Endothelial cell of hepatic sinusoid (primary cell): ENCODE measurements at regions not wholly inside any gene's neighbourhood (a gene's known extent, or its start where the extent isn't known, plus 50 kb on each side); places are given as distances from the start of the nearest gene placed in this dataset.

Experiments used
- in situ Hi-C: cut with HindIII; loops from 2 replicates; pipeline ENCODE4 v1.10.0; 2017; ENCODE audit warnings: low sequenced_read_pairs

GRCh38 chr13:76380446-76381065 is 505.6 kb downstream of the KCTD12 start:
- in situ Hi-C loops = no loop called here

GRCh38 chr13:76379341-76380105 is 506.7 kb downstream of the KCTD12 start:
- in situ Hi-C loops = no loop called here

GRCh38 chr13:76378767-76379166 is 507.4 kb downstream of the KCTD12 start:
- in situ Hi-C loops = no loop called here

GRCh38 chr13:76363682-76364289 is 522.4 kb downstream of the KCTD12 start:
- in situ Hi-C loops = no loop called here

- in situ Hi-C loops = no loop called here
Measured at GRCh38 chr13:76361868-76362267, 524.3 kb downstream of the KCTD12 start.

- in situ Hi-C loops = no loop called here
Measured at GRCh38 chr13:76351541-76352229, 534.5 kb downstream of the KCTD12 start.

- in situ Hi-C loops = no loop called here
Measured at GRCh38 chr13:76350399-76350798, 535.8 kb downstream of the KCTD12 start.

GRCh38 chr13:76349700-76350099 is 536.5 kb downstream of the KCTD12 start:
- in situ Hi-C loops = no loop called here

GRCh38 chr13:76339649-76340048 is 546.6 kb downstream of the KCTD12 start:
- in situ Hi-C loops = no loop called here

- in situ Hi-C loops = no loop called here
Measured at GRCh38 chr13:76338003-76338402, 548.2 kb downstream of the KCTD12 start.

- in situ Hi-C loops = no loop called here
Measured at GRCh38 chr13:76336889-76337844, 549.0 kb downstream of the KCTD12 start.

- in situ Hi-C loops = no loop called here
Measured at GRCh38 chr13:76335463-76335862, 550.7 kb downstream of the KCTD12 start.

- in situ Hi-C loops = no loop called here
Measured at GRCh38 chr13:76331943-76332712, 554.1 kb downstream of the KCTD12 start.

GRCh38 chr13:76330761-76331160 is 555.4 kb downstream of the KCTD12 start:
- in situ Hi-C loops = no loop called here

GRCh38 chr13:76329866-76330580 is 556.2 kb downstream of the KCTD12 start:
- in situ Hi-C loops = no loop called here

GRCh38 chr13:76329004-76329403 is 557.2 kb downstream of the KCTD12 start:
- in situ Hi-C loops = no loop called here

- in situ Hi-C loops = no loop called here
Measured at GRCh38 chr13:76326343-76326742, 559.9 kb downstream of the KCTD12 start.

- in situ Hi-C loops = no loop called here
Measured at GRCh38 chr13:76319921-76320320, 566.3 kb downstream of the KCTD12 start.

GRCh38 chr13:76316998-76317527 is 569.1 kb downstream of the KCTD12 start:
- in situ Hi-C loops = no loop called here
